ENCODE measurements at regions not wholly inside any gene's neighbourhood (a gene's known extent, or its start where the extent isn't known, plus 50 kb on each side); places are given as distances from the start of the nearest gene placed in this dataset.

- TF ChIP-seq CTCF (conservative IDR thresholded peaks at IDR 0.05; ENCODE audit: low read length), result no peak
- no peak for TF ChIP-seq EZH2phosphoT487 (IDR thresholded peaks at IDR 0.05; ENCODE audit: borderline replicate concordance, low read depth, low read length)
- H3K9me3 ChIP-seq (ENCODE audit: low read length), result no peaks in the 10 kb centered on the region
- POLR2A ChIA-PET, result no interaction called here
- H3K4me1 ChIP-seq (ENCODE audit: insufficient read depth, low read length, poor library complexity, severe bottlenecking), result no peaks in the 10 kb centered on the region
- no peaks in the 10 kb centered on the region for H3K79me2 ChIP-seq (ENCODE audit: insufficient read depth, low read depth, low read length)
- BruUV-seq (replicated peaks), result no TSS peak
- no peak for DNase-seq (ENCODE audit: low spot score)
- no peaks in the 10 kb centered on the region for H4K20me1 ChIP-seq (ENCODE audit: insufficient read depth, low read length)
- no peak overlapping the region for H3K4me2 ChIP-seq (ENCODE audit: low read length)
- no peaks in the 10 kb centered on the region for H3K36me3 ChIP-seq (ENCODE audit: insufficient read depth, low read length)
- no peak overlapping the region for H2AFZ ChIP-seq (ENCODE audit: low read length)
- H3K27ac ChIP-seq (ENCODE audit: low read depth, low read length, poor library complexity, severe bottlenecking), result no peak overlapping the region
- H3K9me2 ChIP-seq (ENCODE audit: insufficient read depth, low read length), result no peaks in the 10 kb centered on the region
- H3K4me3 ChIP-seq (ENCODE audit: low read depth, low read length, poor library complexity, severe bottlenecking), result no peak overlapping the region
- intact Hi-C loops (cut with micrococcal nuclease; ENCODE audit: unreplicated experiment), result no loop called here
- CTCF ChIA-PET (ENCODE audit: unreplicated experiment), result no interaction called here
Observed at GRCh38 chr9:106590759-106591505, 272.0 kb upstream of the ZNF462 start.

- Histone ChIP-seq H3K79me2 (ENCODE audit: insufficient read depth, low read depth, low read length) (no peaks in the 10 kb centered on the region), H3K36me3 (ENCODE audit: insufficient read depth, low read length) (no peaks in the 10 kb centered on the region), H4K20me1 (ENCODE audit: insufficient read depth, low read length) (no peaks in the 10 kb centered on the region), H3K27ac (ENCODE audit: low read depth, low read length, poor library complexity, severe bottlenecking) (no peak overlapping the region), H3K4me2 (ENCODE audit: low read length) (no peak overlapping the region), H3K9me3 (ENCODE audit: low read length) (no peaks in the 10 kb centered on the region), H3K4me1 (ENCODE audit: insufficient read depth, low read length, poor library complexity, severe bottlenecking) (no peaks in the 10 kb centered on the region), H3K9me2 (ENCODE audit: insufficient read depth, low read length) (no peaks in the 10 kb centered on the region), H3K4me3 (ENCODE audit: low read depth, low read length, poor library complexity, severe bottlenecking) (no peak overlapping the region), H2AFZ (ENCODE audit: low read length) (no peak overlapping the region)
- DNase-seq (ENCODE audit: low spot score), result no peak
- BruUV-seq (replicated peaks), result no TSS peak
- intact Hi-C loops (cut with micrococcal nuclease; ENCODE audit: unreplicated experiment), result no loop called here
- CTCF ChIA-PET (ENCODE audit: unreplicated experiment), result no interaction called here
- TF ChIP-seq CTCF (conservative IDR thresholded peaks at IDR 0.05; ENCODE audit: low read length), result no peak
- no peak for TF ChIP-seq EZH2phosphoT487 (IDR thresholded peaks at IDR 0.05; ENCODE audit: borderline replicate concordance, low read depth, low read length)
- POLR2A ChIA-PET, result no interaction called here
Observed at GRCh38 chr9:106593201-106593600, 269.8 kb upstream of the ZNF462 start.

- no TSS peak for BruUV-seq (replicated peaks)
- TF ChIP-seq CTCF (conservative IDR thresholded peaks at IDR 0.05; ENCODE audit: low read length) (no peak), EZH2phosphoT487 (IDR thresholded peaks at IDR 0.05; ENCODE audit: borderline replicate concordance, low read depth, low read length) (no peak)
- no peak for DNase-seq (ENCODE audit: low spot score)
- H4K20me1 ChIP-seq (ENCODE audit: insufficient read depth, low read length), result no peaks in the 10 kb centered on the region
- CTCF ChIA-PET (ENCODE audit: unreplicated experiment), result no interaction called here
- no peak overlapping the region for H3K4me3 ChIP-seq (ENCODE audit: low read depth, low read length, poor library complexity, severe bottlenecking)
- no peak overlapping the region for H3K4me2 ChIP-seq (ENCODE audit: low read length)
- POLR2A ChIA-PET, result interaction anchor here (0.6 kb wide), 1 partner anchor 197 kb away, joined by 3 read pairs; no protein-coding TSS in a partner anchor
- H3K9me2 ChIP-seq (ENCODE audit: insufficient read depth, low read length), result no peaks in the 10 kb centered on the region
- H2AFZ ChIP-seq (ENCODE audit: low read length), result no peak overlapping the region
- no peaks in the 10 kb centered on the region for H3K9me3 ChIP-seq (ENCODE audit: low read length)
- intact Hi-C loops (cut with micrococcal nuclease; ENCODE audit: unreplicated experiment), result no loop called here
- no peaks in the 10 kb centered on the region for H3K79me2 ChIP-seq (ENCODE audit: insufficient read depth, low read depth, low read length)
- H3K27ac ChIP-seq (ENCODE audit: low read depth, low read length, poor library complexity, severe bottlenecking), result no peak overlapping the region
- H3K36me3 ChIP-seq (ENCODE audit: insufficient read depth, low read length), result no peaks in the 10 kb centered on the region
- no peaks in the 10 kb centered on the region for H3K4me1 ChIP-seq (ENCODE audit: insufficient read depth, low read length, poor library complexity, severe bottlenecking)
Observed at GRCh38 chr9:106596984-106597383, 266.0 kb upstream of the ZNF462 start.
